ENCODE measurements at regions not wholly inside any gene's neighbourhood (a gene's known extent, or its start where the extent isn't known, plus 50 kb on each side); places are given as distances from the start of the nearest gene placed in this dataset.
A peak's percentile ranks its signal among the peaks of the same experiment; 100 is the strongest.

- DNase-seq = no peak
Measured at GRCh38 chr12:97936165-97936564, 473.6 kb downstream of the RMST start.

- no peak for DNase-seq
Measured at GRCh38 chr12:97938031-97938430, 475.4 kb downstream of the RMST start.

DNA sequence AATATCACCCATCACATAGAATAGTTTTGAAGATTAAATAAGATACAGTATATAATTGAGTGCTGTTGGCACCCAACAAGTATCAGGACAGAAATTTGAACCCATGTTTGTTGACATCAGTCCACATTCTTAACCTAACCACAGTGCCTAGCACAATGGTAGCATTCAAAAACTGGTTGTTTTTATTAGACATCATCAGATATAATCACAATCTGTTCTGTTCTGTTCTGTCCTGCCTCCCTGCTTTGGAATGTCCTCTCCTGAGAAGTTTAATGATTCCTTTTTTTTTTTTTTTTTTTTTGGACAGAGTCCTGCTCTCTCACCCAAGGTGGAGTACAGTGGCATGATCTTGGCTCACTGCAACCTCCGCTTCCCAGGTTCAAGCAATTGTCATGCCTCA is 476.6 kb downstream of the RMST start:
- DNase-seq = no peak

GRCh38 chr12:97940105-97940504 is 477.5 kb downstream of the RMST start:
- DNase-seq = no peak

DNA sequence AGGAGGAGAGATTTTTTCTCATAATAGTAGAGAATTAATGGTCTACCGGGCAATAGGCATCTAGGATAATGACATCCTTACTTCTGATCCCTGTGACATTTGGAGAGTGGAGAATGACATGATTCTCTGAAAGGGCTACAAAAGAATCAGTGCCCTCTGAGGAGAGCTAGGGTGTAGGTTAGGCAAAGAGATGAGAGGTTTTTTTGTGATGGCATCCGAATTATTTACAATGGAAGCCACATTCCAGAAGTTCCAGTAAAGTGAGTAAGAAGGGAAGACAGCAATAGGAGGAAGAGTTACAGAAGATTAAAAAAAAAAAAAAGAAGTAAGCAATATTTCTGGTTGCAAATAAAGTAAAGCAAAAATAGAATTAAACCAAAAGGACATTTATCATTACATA is 478.0 kb downstream of the RMST start:
- no peak for DNase-seq

DNA sequence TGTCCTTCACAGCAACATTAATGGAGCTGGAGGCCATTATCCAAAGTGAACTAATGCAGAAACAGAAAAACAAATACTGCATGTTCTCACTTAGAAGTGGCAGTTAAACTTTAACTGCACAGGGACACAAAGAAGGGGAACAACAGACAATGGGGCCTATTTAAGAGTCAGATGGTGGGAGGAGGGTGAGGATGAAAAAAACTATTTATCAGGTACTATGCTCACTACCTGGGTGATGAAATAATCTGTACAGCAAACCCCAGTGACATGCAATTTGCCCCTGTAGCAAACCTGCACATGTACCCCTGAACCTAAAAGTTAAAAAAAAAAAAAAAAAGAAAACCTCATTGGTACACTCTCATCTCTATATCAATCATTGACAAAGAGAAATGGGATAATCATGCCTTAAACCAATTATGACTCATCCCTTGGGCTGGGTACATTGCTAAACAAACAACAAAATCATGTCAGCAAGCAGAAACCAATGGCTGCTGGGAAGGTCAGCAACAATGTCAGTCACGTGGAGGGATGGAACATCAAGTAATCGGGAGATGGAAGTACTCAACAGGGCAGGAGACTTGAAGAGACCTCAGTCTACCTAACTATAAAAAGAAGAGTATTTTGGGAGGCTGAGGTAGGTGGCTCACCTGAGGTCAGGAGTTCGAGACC is 479.2 kb downstream of the RMST start:
- no peak for DNase-seq

- DNase-seq = peak in 1 of 2 experiments; percentile 25
Measured at GRCh38 chr12:97943359-97943758, 480.8 kb downstream of the RMST start.

DNA sequence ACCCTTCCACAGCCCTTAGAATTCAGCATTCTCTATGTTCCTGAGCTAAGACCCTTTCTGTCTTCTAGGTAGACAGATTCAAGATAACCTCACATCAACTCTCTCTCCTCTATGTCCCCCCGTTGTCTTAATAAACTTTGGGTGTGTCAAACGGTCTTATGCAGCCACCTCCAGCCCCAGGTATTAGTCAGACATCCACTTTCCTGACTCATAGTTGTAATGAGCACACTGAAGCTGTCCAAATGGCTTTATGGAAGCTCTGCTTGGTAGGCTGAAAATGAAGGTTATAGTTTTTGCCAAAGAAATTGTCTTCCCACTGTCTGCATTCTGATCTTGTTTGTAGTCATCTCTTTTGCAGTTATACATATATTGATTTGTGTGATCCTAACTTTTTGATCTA is 482.0 kb downstream of the RMST start:
- DNase-seq = no peak

GRCh38 chr12:97946701-97947100 is 484.1 kb downstream of the RMST start:
- DNase-seq = no peak

- no peak for DNase-seq
Measured at GRCh38 chr12:97948591-97948990, 486.0 kb downstream of the RMST start.

DNA sequence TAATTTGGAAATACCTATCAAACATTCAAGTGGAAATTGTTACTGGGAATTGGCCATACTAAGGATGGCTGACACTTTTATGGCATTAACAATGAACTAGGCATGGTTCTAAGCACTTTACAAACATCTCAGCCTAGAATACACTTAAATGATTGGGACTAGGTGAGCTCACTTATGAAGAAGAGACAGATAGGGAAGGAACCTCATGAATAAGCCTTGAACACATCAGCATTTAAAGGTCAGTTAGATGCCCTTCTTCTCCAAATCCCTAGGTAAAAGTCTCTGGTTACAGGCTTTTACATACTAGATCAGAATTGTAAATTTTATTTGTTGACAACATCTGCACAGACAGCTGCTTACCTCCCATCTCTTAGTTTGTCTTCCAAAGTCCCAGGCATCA is 488.6 kb downstream of the RMST start:
- DNase-seq = no peak

DNA sequence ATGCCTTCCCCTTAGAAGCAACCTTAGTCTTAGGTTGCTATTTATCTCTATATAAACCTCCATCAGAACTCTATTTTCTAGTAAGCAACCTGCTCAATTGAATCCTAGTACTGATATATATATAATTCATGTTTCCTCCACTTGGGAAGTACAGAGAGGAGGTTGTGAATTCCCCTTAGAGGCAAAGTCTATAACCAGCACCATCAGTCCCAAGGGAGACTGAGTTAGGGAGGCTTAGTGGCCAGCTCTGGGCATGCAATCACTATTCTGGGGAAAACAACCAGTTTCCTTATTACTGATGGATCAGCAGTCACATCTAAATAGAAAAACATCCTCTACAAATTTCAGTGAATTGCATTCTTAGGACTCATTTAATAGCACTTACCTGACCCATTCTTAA is 489.1 kb downstream of the RMST start:
- DNase-seq = no peak

GRCh38 chr12:97957109-97957508 is 494.5 kb downstream of the RMST start:
- no peak for DNase-seq

DNA sequence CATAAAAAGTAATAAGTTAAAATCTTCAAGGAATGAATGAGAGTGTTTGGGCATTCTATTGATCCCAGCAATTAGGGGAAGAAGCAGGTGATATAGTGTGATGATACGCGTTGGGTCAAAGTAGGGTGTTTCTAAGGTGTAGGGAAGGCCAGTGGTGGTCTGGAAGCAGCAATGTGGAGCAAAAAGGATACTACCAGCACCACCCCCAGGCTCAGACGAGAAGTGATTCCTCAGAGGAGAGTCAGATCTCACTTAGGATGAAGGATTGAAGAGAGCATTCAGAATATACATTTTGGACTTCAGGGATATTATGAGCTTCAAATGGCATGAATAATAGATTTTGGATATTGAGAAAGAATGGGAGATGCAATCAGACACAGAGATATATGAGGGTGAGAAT is 497.6 kb downstream of the RMST start:
- DNase-seq = peak in 1 of 2 experiments; percentile 12

DNA sequence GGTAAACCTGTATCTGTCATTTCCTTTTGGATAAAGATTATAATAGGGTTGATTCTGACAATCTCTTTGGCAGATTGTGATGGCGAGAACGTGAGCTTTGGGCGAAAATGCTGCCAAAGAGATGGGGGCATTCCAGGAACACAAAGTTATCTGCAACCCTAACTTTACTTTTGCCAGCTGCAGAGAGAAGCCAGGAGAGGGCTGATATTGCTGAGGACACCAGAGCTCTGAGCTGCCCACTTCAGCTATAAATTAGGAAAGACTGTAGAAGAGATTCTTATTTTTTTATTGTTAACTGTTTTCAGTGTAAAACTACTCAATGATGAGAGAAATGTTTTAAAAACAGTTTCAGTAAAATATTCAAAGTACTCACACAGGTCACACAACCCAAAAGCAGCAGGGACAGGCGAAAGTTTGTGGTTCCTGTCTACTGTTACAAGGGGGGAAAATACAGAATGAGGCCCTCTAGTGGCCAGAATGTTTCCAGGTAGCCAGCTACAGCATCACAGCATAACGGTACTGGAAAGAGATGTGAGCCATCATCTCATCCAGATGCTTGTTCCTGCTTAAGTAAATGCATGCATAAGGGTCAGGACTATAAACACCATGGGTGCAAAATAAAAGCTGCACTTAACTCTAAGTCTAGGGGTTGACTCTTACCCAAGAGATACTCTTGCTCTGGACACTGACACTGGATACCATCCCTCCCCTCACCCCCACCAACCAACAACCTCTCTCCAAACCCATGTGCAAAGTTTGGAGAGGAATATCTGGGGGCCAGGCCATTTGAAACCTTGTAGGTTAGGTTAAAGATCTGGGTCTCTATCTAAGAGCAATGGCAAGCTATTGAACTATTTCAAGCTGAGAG is 498.4 kb downstream of the RMST start:
- peak; percentile 28 to 74 for DNase-seq

DNA sequence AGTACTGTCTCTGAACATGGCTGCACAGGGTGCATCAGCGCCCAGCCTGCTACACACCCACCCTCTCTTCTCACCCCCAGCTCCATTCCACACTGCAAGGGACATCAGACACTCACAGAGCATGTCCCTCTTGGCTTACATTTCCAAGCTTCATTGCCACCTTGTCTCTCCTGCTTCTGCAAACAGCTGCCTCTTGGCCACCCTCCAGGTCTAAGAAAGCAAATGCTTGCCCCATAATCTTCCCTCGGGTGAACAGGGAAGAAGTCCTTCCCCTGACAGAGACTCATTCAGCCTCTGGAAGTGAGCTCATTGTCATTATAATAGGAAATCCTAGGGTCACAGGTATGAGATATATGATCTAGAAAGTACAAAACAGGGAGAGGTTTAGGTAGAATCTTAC is 505.2 kb downstream of the RMST start:
- peak; percentile 67 to 89 for DNase-seq

GRCh38 chr12:97968641-97969197 is 506.1 kb downstream of the RMST start:
- peak; percentile 77 to 97 for DNase-seq

DNA sequence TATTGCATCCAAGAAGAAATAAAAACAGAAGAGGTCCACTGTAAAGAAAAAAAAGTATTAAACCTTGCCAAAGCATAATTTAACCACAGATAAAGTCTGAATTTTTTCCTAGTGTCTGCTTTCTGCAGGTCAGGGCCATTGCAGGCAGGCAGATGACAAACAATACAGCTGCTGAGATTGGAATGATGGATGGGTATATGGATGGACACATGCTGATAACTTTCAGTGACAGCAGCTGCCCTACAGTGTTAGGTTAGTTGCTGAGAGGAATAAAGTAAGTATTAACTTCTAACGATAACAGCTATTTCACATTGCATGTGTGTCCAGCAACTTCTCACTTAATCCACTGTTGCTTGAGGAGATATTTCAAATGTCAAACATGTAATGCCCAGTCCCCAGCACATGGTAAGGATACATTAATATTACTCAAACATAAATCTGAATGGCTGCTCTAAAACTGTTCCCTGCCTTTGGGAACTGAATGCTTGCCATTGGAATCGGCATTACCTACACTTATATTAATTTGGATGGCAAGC is 515.3 kb downstream of the RMST start:
- DNase-seq = peak in 1 of 2 experiments; percentile 72

DNA sequence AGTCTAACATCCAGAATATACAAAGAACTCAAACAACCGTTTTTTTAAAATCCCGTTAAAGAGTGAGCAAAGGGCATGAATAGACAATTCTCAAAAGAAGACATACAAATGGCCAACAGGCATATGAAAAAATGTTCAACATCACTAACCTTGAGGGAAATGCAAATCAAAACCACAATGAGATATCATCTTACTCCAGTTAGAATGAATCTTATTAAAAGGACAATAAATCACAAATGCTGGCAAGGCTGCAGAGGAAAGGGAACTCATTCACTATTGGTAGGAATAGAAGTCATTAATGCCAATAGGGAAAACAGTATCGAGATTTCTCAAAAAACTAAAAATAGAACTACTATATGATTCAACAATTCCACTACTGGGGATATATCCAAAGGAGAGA is 520.1 kb downstream of the RMST start:
- no peak for DNase-seq

DNA sequence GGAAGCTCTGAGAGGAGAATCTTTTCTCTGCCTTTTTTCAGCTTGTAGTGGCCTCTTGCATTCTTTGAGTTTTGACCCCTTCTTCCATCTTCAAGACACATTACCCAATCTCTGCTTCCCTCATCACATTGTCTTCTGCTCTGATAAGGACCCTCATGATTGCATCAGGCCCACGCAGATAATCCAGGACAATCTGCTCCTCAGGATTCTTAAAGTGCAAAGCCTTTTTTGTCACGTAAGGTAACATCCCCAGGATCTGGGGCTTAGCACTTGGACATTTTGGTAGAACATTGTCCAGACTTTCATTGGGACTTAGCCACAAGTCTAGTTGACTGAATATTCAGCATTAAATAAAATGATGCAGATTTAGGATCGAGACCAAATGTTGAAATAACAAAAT is 521.2 kb downstream of the RMST start:
- DNase-seq = no peak

DNA sequence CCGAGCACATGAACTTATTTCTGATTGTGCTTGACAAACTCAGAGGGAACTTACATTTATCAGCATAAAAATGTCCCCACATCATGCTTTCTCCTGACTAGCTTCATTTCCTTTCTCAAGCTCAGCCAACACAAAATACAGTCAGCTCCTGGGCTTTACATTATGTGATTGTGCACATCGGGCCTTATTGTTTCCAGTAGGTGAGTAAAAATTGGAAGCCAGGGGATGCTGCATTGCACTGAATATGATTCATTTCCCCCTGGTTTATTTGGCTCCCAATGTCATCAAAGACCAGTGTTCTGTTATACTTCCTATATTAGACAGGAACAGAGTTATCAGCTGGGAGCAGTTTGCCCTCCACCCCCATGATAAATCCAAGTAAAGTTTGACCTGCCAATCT is 521.8 kb downstream of the RMST start:
- DNase-seq = no peak

DNA sequence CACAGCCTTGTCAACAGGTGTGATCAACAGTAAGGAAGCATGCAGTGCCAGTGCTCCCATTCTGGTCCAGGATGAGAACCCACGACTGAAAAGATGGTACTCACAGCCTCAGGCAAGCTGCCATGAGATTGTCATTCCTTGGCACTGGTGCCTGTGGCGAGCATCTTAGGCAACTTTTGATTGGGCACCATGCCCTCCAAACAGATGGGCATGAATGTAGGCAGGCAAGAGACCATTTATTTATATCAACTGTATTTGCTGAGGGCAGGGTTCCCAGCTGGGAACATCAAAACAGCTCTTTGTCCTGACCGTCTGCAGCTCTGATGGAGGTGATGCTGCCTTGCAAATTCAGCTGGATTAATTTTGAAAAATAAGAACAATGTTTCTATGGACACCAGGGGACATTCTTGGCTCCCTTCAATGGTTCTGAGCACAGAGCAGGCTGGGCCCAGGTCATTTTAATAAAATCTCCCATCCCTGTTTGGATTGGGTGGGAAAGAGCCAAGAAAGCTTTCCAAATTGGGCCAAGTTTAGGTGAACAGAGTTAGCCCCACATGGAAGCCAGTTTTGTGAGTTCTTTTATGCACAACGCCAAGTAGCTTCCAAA is 522.5 kb downstream of the RMST start:
- peak; percentile 49 to 75 for DNase-seq

DNA sequence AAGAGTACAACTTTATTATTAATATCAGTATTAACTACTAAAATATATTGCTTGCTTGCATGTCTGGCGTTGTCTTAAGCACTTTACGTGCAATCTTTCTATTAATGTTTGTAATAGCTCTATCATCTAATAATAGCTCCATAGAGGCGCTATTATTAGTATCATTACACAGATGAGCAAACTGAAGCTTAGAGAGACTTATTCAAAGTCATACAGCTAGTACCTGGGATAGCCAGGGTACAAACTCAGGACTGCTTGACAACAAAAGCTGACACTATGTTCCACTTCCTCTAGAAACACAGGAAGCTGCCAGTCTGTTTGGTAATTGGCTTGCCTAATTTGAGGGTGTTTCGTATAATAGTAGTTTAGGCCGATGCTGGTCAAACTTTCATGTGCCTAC is 523.2 kb downstream of the RMST start:
- no peak for DNase-seq
